Esophagus (tissue), 2 donors: ENCODE measurements at regions not wholly inside any gene's neighbourhood (a gene's known extent, or its start where the extent isn't known, plus 50 kb on each side); places are given as distances from the start of the nearest gene placed in this dataset.
A peak's percentile ranks its signal among the peaks of the same experiment; 100 is the strongest.

Experiments used
- H3K27ac ChIP-seq, 2 donors: one replicate each; pipeline ENCODE4 v1.5.1; 2013; ENCODE audit warnings: low read depth in 2 of 2, mild to moderate bottlenecking in 2 of 2, inconsistent platforms in 1 of 2, low read length in 1 of 2, moderate library complexity in 1 of 2
- H3K27me3 ChIP-seq, 2 donors: one replicate each; pipeline ENCODE4 v1.6.1; 2013; ENCODE audit warnings: low read length in 2 of 2, control low read depth in 1 of 2, mild to moderate bottlenecking in 1 of 2; ENCODE audit not compliant: insufficient read depth in 2 of 2, control insufficient read depth in 1 of 2
- H3K36me3 ChIP-seq, 2 donors: one replicate each; pipeline ENCODE4 v1.6.1; 2013; ENCODE audit warnings: low read length in 1 of 2; ENCODE audit not compliant: control insufficient read depth in 2 of 2, insufficient read depth in 2 of 2
- H3K4me1 ChIP-seq, 2 donors: one replicate each; pipeline ENCODE4 v1.6.1; 2013; ENCODE audit warnings: low read length in 1 of 2; ENCODE audit not compliant: control insufficient read depth in 2 of 2, insufficient read depth in 2 of 2
- H3K4me3 ChIP-seq, 2 donors: one replicate each; pipeline ENCODE4 v1.5.1; 2013; ENCODE audit warnings: low read length in 2 of 2, mild to moderate bottlenecking in 2 of 2, low read depth in 1 of 2, moderate library complexity in 1 of 2
- H3K9me3 ChIP-seq, 2 donors: one replicate each; pipeline ENCODE4 v1.6.1; 2013; ENCODE audit warnings: mild to moderate bottlenecking in 2 of 2, low read depth in 1 of 2, low read length in 1 of 2, moderate library complexity in 1 of 2; ENCODE audit not compliant: control insufficient read depth in 2 of 2, insufficient read depth in 1 of 2
- WGBS, 2 donors: extraction: QIAGEN DNeasy Blood & Tissue Kit; methylation state at CpG; one replicate each; pipeline ENCODE4 v1.1.7; 2013; 5-methylcytosine and 5-hydroxymethylcytosine counted together
- donor health status: healthy with polysubstance abuse.
- donor health status: Bipolar disorder and iron deficiency.

DNA sequence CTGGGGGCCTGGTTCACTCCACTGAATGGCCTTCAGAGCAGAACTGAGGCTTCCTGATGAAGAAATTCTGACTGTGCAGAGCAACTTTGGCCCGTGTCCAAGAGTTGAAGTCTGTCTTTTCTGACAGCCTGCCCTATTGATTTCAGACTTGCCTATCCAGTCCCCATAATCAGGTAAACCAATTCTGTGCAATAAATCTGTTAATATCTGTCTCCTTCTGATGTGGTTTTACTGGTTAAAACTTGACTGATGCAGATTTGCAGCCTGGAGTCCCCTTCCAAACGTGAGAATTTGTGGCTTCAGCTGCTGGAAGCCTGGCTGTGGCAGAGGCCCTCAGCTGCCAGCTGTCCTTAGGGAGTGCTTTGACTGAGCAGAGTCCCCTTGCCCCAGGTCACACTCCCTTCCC is 283.9 kb upstream of the ANKRD55 start:
- Histone ChIP-seq H3K4me1 (peaks cover 7 to 25% of the 10 kb centered on the region in 2 donors), H3K27me3 (no peaks in the 10 kb centered on the region), H3K9me3 (no peaks in the 10 kb centered on the region), H3K36me3 (no peaks in the 10 kb centered on the region), H3K4me3 (no peak overlapping the region), H3K27ac (peak overlapping the region; percentile 80)
- 26 to 27% methylated on average over 2 of the region's 2 CpGs for WGBS, 2 donors

DNA sequence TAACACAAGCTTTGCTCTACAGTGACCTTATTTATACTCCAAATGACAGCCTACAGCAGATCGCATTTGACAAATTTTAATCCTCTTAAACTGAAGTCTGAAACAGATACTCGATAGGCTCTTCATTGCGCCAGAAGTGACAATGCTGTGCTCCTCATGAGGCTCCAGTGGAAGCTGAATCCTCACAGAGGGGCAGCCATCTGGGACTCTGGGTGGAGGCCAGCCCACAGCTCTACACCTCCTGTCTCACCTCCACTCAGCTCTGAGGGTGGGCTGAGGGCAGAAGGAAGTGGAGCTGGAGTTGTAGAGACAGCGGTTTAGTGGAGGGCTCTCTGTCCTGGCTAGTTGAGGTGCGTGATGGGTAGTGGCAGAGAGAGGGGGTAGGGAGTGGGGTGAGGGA is 283.3 kb upstream of the ANKRD55 start:
- WGBS, 2 donors, result 73 to 75% methylated on average over 5 of the region's 5 CpGs
- Histone ChIP-seq H3K27ac (peak overlapping the region; percentile 63 to 80), H3K36me3 (no peaks in the 10 kb centered on the region), H3K4me3 (no peak overlapping the region), H3K4me1 (peaks cover 7 to 25% of the 10 kb centered on the region in 2 donors), H3K27me3 (no peaks in the 10 kb centered on the region), H3K9me3 (no peaks in the 10 kb centered on the region)

DNA sequence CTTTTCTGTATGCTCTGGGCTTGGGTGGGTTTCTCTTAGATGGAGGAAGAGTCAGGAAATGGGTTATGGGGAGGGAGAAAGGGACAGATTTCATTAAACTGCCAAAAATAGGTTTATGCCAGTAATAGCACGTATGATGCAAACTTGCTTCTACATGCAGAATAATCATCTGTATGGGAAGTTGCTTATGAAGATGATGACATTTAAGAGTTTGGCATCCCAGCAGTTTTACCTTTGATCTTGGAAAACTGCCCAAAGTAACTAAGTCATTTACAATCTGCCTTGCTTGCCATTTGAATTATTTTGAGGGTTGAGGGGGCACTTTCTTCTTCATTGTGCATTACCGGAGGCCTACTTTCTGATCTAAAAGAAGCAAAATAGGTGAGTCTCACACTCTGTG is 282.9 kb upstream of the ANKRD55 start:
- Histone ChIP-seq H3K27ac (peak overlapping the region; percentile 63 to 80), H3K9me3 (no peaks in the 10 kb centered on the region), H3K36me3 (no peaks in the 10 kb centered on the region), H3K4me1 (peaks cover 7 to 25% of the 10 kb centered on the region in 2 donors), H3K27me3 (no peaks in the 10 kb centered on the region), H3K4me3 (no peak overlapping the region)
- WGBS, 2 donors, result 45 to 53% methylated on average over 2 of the region's 2 CpGs

DNA sequence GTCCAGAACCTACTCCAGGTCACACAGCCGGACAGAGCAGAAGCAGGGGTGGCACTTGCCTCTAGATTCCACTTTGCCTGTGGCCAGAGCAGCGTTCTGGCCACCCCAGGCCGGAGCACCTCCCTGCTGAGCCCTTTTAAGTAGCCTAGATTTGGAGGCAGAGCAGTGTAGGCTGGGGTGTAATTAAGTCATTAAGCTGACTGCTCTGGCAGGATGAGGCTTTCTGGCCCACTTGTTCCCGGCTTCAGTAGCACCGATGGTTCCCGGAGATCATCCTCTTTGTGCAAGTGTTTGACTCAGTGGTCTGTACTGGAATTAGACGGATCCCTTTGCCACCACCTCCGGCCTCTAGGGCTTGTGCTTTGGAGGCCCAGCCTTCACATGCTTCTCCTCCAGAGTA is 281.9 kb upstream of the ANKRD55 start:
- H3K9me3 ChIP-seq, result no peaks in the 10 kb centered on the region
- H3K27me3 ChIP-seq, result no peaks in the 10 kb centered on the region
- H3K36me3 ChIP-seq, result no peaks in the 10 kb centered on the region
- peaks cover 7 to 21% of the 10 kb centered on the region in 2 donors for H3K4me1 ChIP-seq
- no peak overlapping the region for H3K27ac ChIP-seq
- 71 to 75% methylated on average over 8 of the region's 8 CpGs for WGBS, 2 donors
- H3K4me3 ChIP-seq, result no peak overlapping the region

DNA sequence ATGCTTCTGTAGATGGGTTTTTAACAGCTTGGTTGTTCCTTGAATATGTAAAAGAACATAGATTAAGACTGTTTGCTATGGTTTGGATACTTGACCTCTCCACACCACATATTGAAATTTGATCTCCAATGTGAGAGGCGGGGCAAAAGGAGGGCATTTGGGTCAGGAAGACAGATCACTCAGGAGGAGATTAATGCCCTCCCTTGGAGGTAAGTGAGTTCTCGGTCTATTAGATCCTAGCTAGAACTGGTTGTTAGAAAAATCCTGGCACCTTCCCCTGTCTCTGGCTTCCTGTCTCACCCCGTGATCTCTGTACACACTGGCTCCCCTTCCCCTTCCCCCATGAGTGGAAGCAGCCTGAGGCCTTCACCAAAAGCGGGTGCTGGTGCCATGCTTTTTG is 281.1 kb upstream of the ANKRD55 start:
- Histone ChIP-seq H3K36me3 (no peaks in the 10 kb centered on the region), H3K27ac (no peak overlapping the region), H3K4me3 (no peak overlapping the region), H3K9me3 (no peaks in the 10 kb centered on the region), H3K27me3 (no peaks in the 10 kb centered on the region), H3K4me1 (peaks cover 7 to 19% of the 10 kb centered on the region in 2 donors)
- 64 to 72% methylated on average over 4 of the region's 4 CpGs for WGBS, 2 donors

DNA sequence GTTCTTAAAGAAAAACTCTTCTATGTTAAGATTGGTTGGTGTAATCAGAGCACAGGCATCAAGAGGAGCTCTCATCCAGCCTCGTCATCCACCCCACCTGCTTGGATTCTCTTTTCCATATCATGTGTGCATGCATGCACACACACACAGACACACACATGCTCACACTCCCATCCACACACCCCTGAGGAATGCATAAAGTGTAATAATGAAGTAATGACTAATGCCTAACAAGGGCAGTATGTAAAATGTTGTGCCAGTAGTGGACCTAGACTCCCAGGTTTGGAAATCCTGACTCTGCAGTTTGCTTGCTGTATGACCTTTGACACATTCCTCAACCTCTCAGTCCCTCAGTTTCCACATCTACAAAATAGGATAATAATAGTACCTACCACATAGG is 280.0 kb upstream of the ANKRD55 start:
- Histone ChIP-seq H3K27me3 (no peaks in the 10 kb centered on the region), H3K27ac (no peak overlapping the region), H3K9me3 (no peaks in the 10 kb centered on the region), H3K4me3 (no peak overlapping the region), H3K36me3 (no peaks in the 10 kb centered on the region), H3K4me1 (peaks cover 7 to 19% of the 10 kb centered on the region in 2 donors)
- 0% methylated on average over 1 of the region's 1 CpG for WGBS, 2 donors

DNA sequence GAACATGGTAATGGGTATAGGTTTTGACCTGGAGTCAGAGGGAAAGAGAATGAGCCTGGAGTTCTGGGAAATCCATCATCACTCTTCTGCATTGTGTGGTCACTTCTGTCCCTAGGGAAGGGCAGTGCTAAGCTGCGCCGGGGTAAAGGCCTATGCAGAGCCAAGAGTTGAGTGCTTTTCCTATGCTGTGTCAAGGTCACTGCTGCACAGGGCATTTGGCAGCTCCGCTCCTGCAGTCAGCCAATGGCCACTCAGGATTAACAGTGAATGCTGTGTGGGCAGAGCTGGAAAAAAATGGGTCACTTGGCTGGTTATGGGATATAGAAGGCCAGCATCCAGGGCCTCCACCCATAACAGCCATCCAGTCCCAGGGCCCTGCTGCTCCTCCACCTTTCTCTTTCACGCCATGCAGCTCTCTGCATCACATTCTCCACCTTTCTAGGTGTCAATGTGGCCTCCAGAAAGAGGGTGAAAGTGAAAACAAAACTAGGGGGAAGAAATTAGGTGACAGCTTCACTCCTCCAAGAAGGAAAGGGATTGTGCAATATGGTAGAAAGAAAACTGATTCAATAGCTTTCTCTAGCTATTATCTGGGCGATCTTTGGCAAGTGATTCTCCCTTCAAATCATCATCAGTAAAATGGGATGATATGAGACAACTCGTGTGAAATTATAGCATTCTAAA is 279.3 kb upstream of the ANKRD55 start:
- WGBS, 2 donors, result 66 to 67% methylated on average over 6 of the region's 6 CpGs
- no peaks in the 10 kb centered on the region for H3K27me3 ChIP-seq
- no peaks in the 10 kb centered on the region for H3K9me3 ChIP-seq
- no peaks in the 10 kb centered on the region for H3K36me3 ChIP-seq
- no peak overlapping the region for H3K27ac ChIP-seq
- no peak overlapping the region for H3K4me3 ChIP-seq
- peaks cover 7 to 16% of the 10 kb centered on the region in 2 donors for H3K4me1 ChIP-seq

DNA sequence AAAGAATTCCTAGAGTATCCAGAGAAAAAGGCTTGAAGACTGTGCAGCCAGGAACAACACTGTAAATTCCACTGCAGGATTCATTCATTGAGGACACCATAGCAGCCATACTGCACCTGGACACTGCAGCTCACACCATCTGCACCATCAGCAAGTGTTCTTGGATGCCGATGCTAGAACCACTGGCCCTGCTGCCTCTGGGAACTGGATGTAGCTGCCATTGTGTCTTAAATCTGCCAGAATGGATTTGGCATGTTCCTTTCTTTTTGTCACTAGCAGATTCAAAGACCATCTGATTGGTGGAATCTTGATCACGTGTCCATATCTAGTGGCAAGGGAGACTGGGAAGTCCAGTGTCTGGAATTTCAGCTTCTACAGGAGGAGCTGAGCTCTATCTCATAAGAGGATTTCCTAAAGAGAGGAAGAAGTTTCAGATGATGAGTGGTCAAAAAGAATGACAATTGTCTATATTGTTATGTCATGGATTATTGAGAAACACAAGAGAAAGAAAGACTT is 278.3 kb upstream of the ANKRD55 start:
- H3K4me1 ChIP-seq, result peaks cover 3 to 6% of the 10 kb centered on the region in 2 donors
- no peaks in the 10 kb centered on the region for H3K27me3 ChIP-seq
- H3K9me3 ChIP-seq, result no peaks in the 10 kb centered on the region
- no peak overlapping the region for H3K4me3 ChIP-seq
- 97 to 98% methylated on average over 2 of the region's 2 CpGs for WGBS, 2 donors
- no peak overlapping the region for H3K27ac ChIP-seq
- H3K36me3 ChIP-seq, result no peaks in the 10 kb centered on the region

DNA sequence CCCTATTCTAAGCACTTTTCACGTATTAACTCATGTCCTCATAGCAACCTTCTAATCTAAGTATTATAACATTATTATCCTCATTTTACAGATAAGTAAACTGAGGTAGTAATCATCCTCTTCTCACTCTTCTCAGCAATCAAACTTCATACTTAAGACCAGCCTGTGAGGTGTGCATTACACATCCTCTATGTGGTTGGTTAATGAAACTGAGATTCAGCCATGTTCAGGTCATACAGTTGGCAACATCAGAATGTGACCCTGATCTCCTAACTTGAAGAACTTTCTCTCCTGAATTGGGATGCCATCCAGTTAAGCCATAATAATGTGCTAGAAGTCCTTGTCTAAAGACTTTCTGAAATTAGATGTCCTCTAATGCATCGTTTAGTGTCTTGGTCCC is 275.1 kb upstream of the ANKRD55 start:
- no peaks in the 10 kb centered on the region for H3K36me3 ChIP-seq
- H3K9me3 ChIP-seq, result no peaks in the 10 kb centered on the region
- H3K4me1 ChIP-seq, result no peaks in the 10 kb centered on the region
- no peak overlapping the region for H3K4me3 ChIP-seq
- WGBS, 2 donors, result 94% methylated on average over 2 of the region's 2 CpGs
- no peaks in the 10 kb centered on the region for H3K27me3 ChIP-seq
- no peak overlapping the region for H3K27ac ChIP-seq

DNA sequence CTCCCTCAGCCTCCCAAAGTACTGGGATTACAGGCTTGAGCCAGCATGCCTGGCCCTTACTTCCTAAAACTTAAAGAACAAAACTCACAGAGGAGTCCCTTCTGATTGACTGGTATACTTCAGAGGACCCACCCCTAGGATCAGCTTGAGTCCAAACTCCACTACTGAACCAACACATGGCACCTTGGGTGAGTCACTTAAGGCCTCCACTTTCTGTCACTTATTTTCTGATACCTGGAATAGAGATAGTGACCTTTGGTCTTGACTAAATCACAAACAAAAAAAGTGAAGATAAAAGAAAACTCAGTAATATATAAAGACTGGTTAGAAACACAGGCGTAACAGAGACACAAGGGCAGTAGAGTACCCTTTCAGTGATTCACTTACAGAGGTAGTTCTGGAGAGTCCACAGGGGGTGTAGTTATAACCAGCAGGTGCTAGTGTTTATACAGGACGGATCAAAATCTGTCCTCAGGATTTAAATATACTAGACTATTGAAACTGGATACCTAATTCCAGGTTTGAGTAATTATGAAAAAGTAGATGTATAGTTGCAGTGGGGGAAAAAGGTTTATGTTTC is 274.3 kb upstream of the ANKRD55 start:
- no peaks in the 10 kb centered on the region for H3K4me1 ChIP-seq
- H3K36me3 ChIP-seq, result no peaks in the 10 kb centered on the region
- no peaks in the 10 kb centered on the region for H3K27me3 ChIP-seq
- H3K27ac ChIP-seq, result no peak overlapping the region
- no peak overlapping the region for H3K4me3 ChIP-seq
- WGBS, 2 donors, result 81 to 95% methylated on average over 2 of the region's 2 CpGs
- H3K9me3 ChIP-seq, result no peaks in the 10 kb centered on the region
